BLaER1 (cell line): ENCODE measurements at regions not wholly inside any gene's neighbourhood (a gene's known extent, or its start where the extent isn't known, plus 50 kb on each side); places are given as distances from the start of the nearest gene placed in this dataset.

Source experiments
- H3K27ac ChIP-seq: shearing (Covaris generic); formaldehyde crosslinking; 2 replicates; pipeline ENCODE4 v1.8.1; 2022
- H3K27me3 ChIP-seq: shearing (Covaris generic); formaldehyde crosslinking; 2 replicates; pipeline ENCODE4 v1.8.1; 2022
- H3K36me3 ChIP-seq: shearing (Covaris generic); formaldehyde crosslinking; 2 replicates; pipeline ENCODE4 v1.8.1; 2022
- H3K4me1 ChIP-seq: shearing (Covaris generic); formaldehyde crosslinking; 2 replicates; pipeline ENCODE4 v1.8.1; 2022
- H3K4me2 ChIP-seq: shearing (Covaris generic); formaldehyde crosslinking; 2 replicates; pipeline ENCODE4 v1.8.1; 2022
- H3K4me3 ChIP-seq: shearing (Covaris generic); formaldehyde crosslinking; 2 replicates; pipeline ENCODE4 v1.8.1; 2022
- H3K9ac ChIP-seq: shearing (Covaris generic); formaldehyde crosslinking; 2 replicates; pipeline ENCODE4 v1.8.1; 2022
- H3K9me3 ChIP-seq: shearing (Covaris generic); formaldehyde crosslinking; 2 replicates; pipeline ENCODE4 v1.8.1; 2022
- H4K20me1 ChIP-seq: shearing (Covaris generic); formaldehyde crosslinking; 2 replicates; pipeline ENCODE4 v1.8.1; 2022
- Cebpa-rat ChIP-seq: shearing (Covaris generic); IDR thresholded peaks from 2 replicates; pipeline ENCODE4 v1.8.1; 2022

DNA sequence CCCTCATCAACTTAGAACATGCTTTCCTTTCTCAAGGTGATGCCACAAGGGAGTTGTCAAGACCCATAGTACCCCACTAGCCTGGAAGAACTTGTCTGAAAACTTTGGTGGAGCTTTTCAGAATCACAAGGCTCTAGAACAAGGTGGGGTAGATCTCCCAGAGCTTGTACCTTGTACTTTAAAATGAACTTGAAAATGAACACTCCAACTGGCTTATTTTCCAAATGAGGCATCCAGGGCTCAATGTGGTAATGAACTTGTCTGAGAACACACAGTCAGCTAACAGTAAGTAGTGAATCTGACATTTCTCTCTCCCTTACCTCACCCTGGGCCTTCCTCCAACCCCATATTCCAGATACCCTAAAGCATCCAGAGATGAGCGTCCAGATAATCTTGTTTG is 81.8 kb upstream of the THBS1 start:
- no peak overlapping the region for H3K4me3 ChIP-seq
- no peaks in the 10 kb centered on the region for H3K9me3 ChIP-seq
- no peaks in the 10 kb centered on the region for H3K27me3 ChIP-seq
- no peaks in the 10 kb centered on the region for H4K20me1 ChIP-seq
- H3K4me1 ChIP-seq = no peaks in the 10 kb centered on the region
- no peaks in the 10 kb centered on the region for H3K36me3 ChIP-seq
- H3K27ac ChIP-seq = no peak overlapping the region
- no peak for TF ChIP-seq Cebpa-rat
- no peak overlapping the region for H3K9ac ChIP-seq
- H3K4me2 ChIP-seq = no peak overlapping the region

DNA sequence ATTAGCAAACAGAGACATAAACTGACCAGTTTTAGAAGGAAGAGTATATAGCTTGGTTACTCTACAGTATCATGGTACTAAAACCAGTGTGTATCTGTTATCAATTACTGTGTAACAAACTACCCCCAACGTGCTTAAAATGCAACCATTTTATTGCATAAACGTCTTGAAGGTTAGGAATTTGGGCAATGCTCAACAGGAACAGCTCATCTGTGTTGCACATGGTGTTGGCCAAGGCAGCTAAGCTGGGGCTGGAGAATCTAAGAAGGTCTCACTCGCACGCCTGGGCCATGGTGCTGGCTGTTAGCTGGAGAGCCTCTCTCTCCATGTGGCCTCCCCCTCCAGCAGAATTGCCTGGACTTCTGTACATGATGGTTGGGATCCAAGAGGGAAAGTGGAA is 81.2 kb upstream of the THBS1 start:
- H3K4me3 ChIP-seq = no peak overlapping the region
- H3K27ac ChIP-seq = no peak overlapping the region
- no peak overlapping the region for H3K4me2 ChIP-seq
- no peaks in the 10 kb centered on the region for H4K20me1 ChIP-seq
- no peak for TF ChIP-seq Cebpa-rat
- H3K27me3 ChIP-seq = no peaks in the 10 kb centered on the region
- H3K9ac ChIP-seq = no peak overlapping the region
- H3K36me3 ChIP-seq = no peaks in the 10 kb centered on the region
- H3K4me1 ChIP-seq = no peaks in the 10 kb centered on the region
- no peaks in the 10 kb centered on the region for H3K9me3 ChIP-seq

- Histone ChIP-seq H4K20me1 (no peaks in the 10 kb centered on the region), H3K4me1 (no peaks in the 10 kb centered on the region), H3K27me3 (no peaks in the 10 kb centered on the region), H3K27ac (no peak overlapping the region), H3K9me3 (no peaks in the 10 kb centered on the region), H3K4me2 (no peak overlapping the region), H3K4me3 (no peak overlapping the region), H3K9ac (no peak overlapping the region), H3K36me3 (no peaks in the 10 kb centered on the region)
- no peak for TF ChIP-seq Cebpa-rat
Measured at GRCh38 chr15:39501366-39502081, 79.4 kb upstream of the THBS1 start.

GRCh38 chr15:39502082-39502447 is 78.8 kb upstream of the THBS1 start:
- TF ChIP-seq Cebpa-rat = no peak
- H3K4me2 ChIP-seq = no peak overlapping the region

DNA sequence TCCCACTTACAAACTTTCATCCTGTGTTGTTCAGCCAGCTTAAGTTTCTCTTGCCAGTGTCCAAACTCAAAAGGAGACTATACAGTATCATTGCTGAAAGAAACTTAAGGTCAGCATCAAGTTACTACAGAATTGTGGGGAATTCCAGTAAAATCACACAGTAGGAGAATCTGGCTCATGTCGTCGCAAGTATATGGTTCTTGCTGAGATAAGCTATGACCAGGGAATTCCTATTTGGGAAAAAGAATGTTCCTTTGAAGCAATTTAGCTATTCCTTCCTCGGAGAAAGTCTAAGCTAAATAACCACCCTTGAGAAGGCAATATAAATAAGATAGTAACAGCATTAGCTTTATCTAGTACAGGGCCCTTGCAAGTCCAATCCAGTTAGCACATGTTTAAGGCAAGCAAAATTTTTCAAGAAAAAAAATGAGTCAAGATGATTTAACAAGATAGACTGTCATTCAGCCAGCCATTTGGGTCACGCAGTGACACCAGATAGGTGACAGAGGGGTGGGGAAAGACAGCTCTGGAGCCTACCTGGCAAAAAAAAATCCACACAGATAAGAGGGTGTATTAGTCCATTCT is 78.2 kb upstream of the THBS1 start:
- TF ChIP-seq Cebpa-rat = no peak
- H3K9ac ChIP-seq = no peak overlapping the region
- H3K4me2 ChIP-seq = no peak overlapping the region

More at GRCh38 chr15:39502082-39502447, 78.8 kb upstream of the THBS1 start:
- H3K36me3 ChIP-seq = no peaks in the 10 kb centered on the region
- H3K4me3 ChIP-seq = no peak overlapping the region
- no peaks in the 10 kb centered on the region for H3K9me3 ChIP-seq
- no peak overlapping the region for H3K9ac ChIP-seq
- no peaks in the 10 kb centered on the region for H4K20me1 ChIP-seq
- H3K4me1 ChIP-seq = no peaks in the 10 kb centered on the region
- H3K27ac ChIP-seq = no peak overlapping the region
- no peaks in the 10 kb centered on the region for H3K27me3 ChIP-seq

GRCh38 chr15:39503526-39503925 is 77.4 kb upstream of the THBS1 start:
- Histone ChIP-seq H3K27me3 (no peaks in the 10 kb centered on the region), H3K36me3 (no peaks in the 10 kb centered on the region), H3K4me3 (no peak overlapping the region), H3K4me2 (no peak overlapping the region), H3K4me1 (no peaks in the 10 kb centered on the region), H3K9ac (no peak overlapping the region), H3K27ac (no peak overlapping the region), H4K20me1 (no peaks in the 10 kb centered on the region), H3K9me3 (no peaks in the 10 kb centered on the region)
- TF ChIP-seq Cebpa-rat = no peak

More for the DNA sequence above, 78.2 kb upstream of the THBS1 start:
- Histone ChIP-seq H3K27me3 (no peaks in the 10 kb centered on the region), H3K9me3 (no peaks in the 10 kb centered on the region), H3K4me3 (no peak overlapping the region), H3K36me3 (no peaks in the 10 kb centered on the region), H3K4me1 (no peaks in the 10 kb centered on the region), H3K27ac (no peak overlapping the region), H4K20me1 (no peaks in the 10 kb centered on the region)

GRCh38 chr15:39504808-39505207 is 76.1 kb upstream of the THBS1 start:
- no peaks in the 10 kb centered on the region for H4K20me1 ChIP-seq
- no peaks in the 10 kb centered on the region for H3K4me1 ChIP-seq
- H3K27me3 ChIP-seq = no peaks in the 10 kb centered on the region
- H3K9ac ChIP-seq = no peak overlapping the region
- H3K36me3 ChIP-seq = no peaks in the 10 kb centered on the region
- no peaks in the 10 kb centered on the region for H3K9me3 ChIP-seq
- H3K4me2 ChIP-seq = no peak overlapping the region
- TF ChIP-seq Cebpa-rat = no peak
- no peak overlapping the region for H3K27ac ChIP-seq
- H3K4me3 ChIP-seq = no peak overlapping the region

DNA sequence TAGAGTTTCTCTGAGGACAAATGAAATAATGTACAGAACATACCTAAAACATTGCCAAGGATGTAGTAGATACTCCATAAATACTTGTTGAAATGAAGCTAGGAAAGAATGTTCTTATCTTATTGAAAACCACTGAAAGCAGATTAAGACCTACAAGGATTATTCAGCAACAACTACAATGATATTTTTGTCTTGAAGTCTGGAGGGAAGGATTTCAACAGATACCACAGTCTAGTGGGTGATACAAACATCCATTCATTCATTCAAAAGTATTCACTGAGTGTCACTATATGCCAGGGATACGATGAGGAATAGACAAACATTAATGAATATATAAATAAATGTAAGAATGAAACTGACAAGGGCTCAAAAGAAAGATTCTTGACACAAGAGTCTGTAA is 74.7 kb upstream of the THBS1 start:
- no peaks in the 10 kb centered on the region for H3K36me3 ChIP-seq
- no peaks in the 10 kb centered on the region for H4K20me1 ChIP-seq
- H3K4me1 ChIP-seq = no peaks in the 10 kb centered on the region
- no peak overlapping the region for H3K4me3 ChIP-seq
- no peak overlapping the region for H3K27ac ChIP-seq
- TF ChIP-seq Cebpa-rat = no peak
- H3K9ac ChIP-seq = no peak overlapping the region
- H3K9me3 ChIP-seq = no peaks in the 10 kb centered on the region
- no peak overlapping the region for H3K4me2 ChIP-seq
- no peaks in the 10 kb centered on the region for H3K27me3 ChIP-seq

DNA sequence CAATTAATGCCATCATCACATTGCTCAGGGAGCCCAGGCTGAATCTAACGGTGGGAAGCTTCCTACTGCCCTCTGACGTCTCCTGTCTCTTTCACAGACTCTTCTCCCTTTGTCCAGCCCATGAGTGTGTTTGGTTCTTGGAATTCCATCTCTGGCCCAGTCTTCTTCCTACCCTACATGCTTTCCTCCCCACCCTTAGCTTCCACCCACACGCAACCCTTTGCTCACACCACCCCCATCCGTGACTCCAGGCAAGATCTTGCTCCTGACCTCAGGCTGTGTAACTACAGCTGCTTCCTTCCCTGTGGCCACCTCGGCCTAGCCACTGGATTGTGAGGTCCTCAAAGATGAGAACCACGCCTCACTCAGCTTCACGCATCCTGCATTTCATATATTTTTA is 72.3 kb upstream of the THBS1 start:
- no peak overlapping the region for H3K4me3 ChIP-seq
- no peaks in the 10 kb centered on the region for H3K27me3 ChIP-seq
- H3K9me3 ChIP-seq = no peaks in the 10 kb centered on the region; the same call in 1 of the 2 replicates
- no peaks in the 10 kb centered on the region for H4K20me1 ChIP-seq
- no peaks in the 10 kb centered on the region for H3K36me3 ChIP-seq
- no peak overlapping the region for H3K9ac ChIP-seq
- no peak for TF ChIP-seq Cebpa-rat
- no peak overlapping the region for H3K27ac ChIP-seq
- no peaks in the 10 kb centered on the region; the same call in 1 of the 2 replicates for H3K4me1 ChIP-seq
- no peak overlapping the region for H3K4me2 ChIP-seq

DNA sequence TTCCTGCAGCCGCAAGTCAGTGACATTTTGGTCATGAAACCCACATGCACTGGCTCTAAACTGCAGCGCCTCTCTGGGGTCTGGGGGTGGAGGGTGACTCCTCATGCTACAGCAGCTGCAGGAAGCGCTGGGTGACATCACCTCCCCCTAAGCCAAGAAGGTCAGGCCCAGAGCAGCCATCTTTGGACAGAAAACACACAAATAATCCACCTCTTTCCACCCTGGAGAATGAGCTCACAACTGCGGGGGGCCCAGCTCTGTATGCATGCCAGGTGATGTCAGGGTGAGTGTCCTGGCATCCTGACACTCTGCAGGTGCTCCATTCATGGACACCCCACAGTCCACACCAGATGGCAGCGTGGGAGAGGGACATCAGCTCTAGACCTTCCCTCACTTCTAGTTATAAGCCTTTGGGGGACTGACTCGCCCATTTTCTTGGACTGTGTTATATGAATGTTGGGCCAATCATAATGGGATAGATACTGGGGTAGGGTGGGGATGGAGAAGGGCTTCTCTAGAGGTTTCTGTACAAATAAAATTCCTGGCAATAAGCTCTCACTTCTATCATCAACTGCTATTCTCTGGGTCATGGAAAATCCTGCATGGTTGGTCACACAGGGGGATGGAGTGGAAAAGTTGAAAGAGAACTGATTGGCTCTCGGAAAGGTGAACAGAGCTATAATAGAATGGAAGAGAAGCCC is 70.7 kb upstream of the THBS1 start:
- Histone ChIP-seq H3K4me2 (no peak overlapping the region), H3K4me1 (no peaks in the 10 kb centered on the region; the same call in 1 of the 2 replicates), H3K27me3 (no peaks in the 10 kb centered on the region), H3K27ac (no peak overlapping the region), H3K4me3 (no peak overlapping the region), H3K9me3 (peaks cover 13% of the 10 kb centered on the region), H3K36me3 (no peaks in the 10 kb centered on the region), H4K20me1 (no peaks in the 10 kb centered on the region), H3K9ac (no peak overlapping the region)
- TF ChIP-seq Cebpa-rat = no peak
